Neural cell (in vitro differentiated cells): ENCODE measurements at regions not wholly inside any gene's neighbourhood (a gene's known extent, or its start where the extent isn't known, plus 50 kb on each side); places are given as distances from the start of the nearest gene placed in this dataset.

Experiments used
- H2AFZ ChIP-seq: fragments of 200-600, 300-800 bp; sonication (generic), shearing (Covaris generic); 2 replicates; pipeline ENCODE4 v1.6.0; 2014; ENCODE audit warnings: low read depth, mild to moderate bottlenecking, antibody characterized with exemption, low read length, moderate library complexity
- H3F3A ChIP-seq: fragments of 200-600 bp; shearing (Covaris generic); 2 replicates; pipeline ENCODE4 v1.6.1; 2016; ENCODE audit warnings: mild to moderate bottlenecking, moderate library complexity, mixed read lengths, antibody characterized with exemption, low read length; ENCODE audit not compliant: insufficient read depth, poor library complexity, severe bottlenecking
- H3K27ac ChIP-seq: fragments of 200-600, 300-800 bp; sonication (generic), shearing (Covaris generic); 2 replicates; pipeline ENCODE4 v1.5.1; 2014; ENCODE audit warnings: mild to moderate bottlenecking, low read length, moderate library complexity
- H3K27me3 ChIP-seq: fragments of 300-800, 200-600 bp; sonication (generic), shearing (Covaris generic); 2 replicates; pipeline ENCODE4 v1.6.0; 2014; ENCODE audit warnings: mild to moderate bottlenecking, low read depth, low read length, moderate library complexity; ENCODE audit not compliant: insufficient read depth
- H3K36me3 ChIP-seq: fragments of 300-800, 200-600 bp; sonication (generic), shearing (Covaris generic); 2 replicates; pipeline ENCODE4 v1.5.1; 2014; ENCODE audit warnings: mild to moderate bottlenecking, antibody characterized with exemption, low read length, moderate library complexity; ENCODE audit not compliant: insufficient read depth
- H3K4me2 ChIP-seq: fragments of 300-800, 200-600 bp; sonication (generic), shearing (Covaris generic); 2 replicates; pipeline ENCODE4 v1.6.0; 2014; ENCODE audit warnings: mild to moderate bottlenecking, low read length
- H3K4me3 ChIP-seq: fragments of 300-800, 200-600 bp; sonication (generic), shearing (Covaris generic); 2 replicates; pipeline ENCODE4 v1.5.1; 2014; ENCODE audit warnings: mild to moderate bottlenecking, low read length, moderate library complexity
- H3K79me2 ChIP-seq: fragments of 200-600 bp; shearing (Covaris generic); replicated peaks from 2 replicates; pipeline ENCODE4 v1.6.0; 2014; ENCODE audit warnings: mild to moderate bottlenecking, low read length, moderate library complexity; ENCODE audit not compliant: insufficient read depth
- H3K9ac ChIP-seq: fragments of 300-800, 200-600 bp; sonication (generic), shearing (Covaris generic); 2 replicates; pipeline ENCODE4 v1.6.1; 2016; ENCODE audit warnings: mild to moderate bottlenecking, low read length, mixed read lengths
- H3K9me2 ChIP-seq: fragments of 200-600 bp; shearing (Covaris generic); 2 replicates; pipeline ENCODE4 v1.6.1; 2016; ENCODE audit warnings: mild to moderate bottlenecking, low read length, mixed read lengths; ENCODE audit not compliant: insufficient read depth
- H3K9me3 ChIP-seq: fragments of 200-600, 300-800 bp; sonication (generic), shearing (Covaris generic); 2 replicates; pipeline ENCODE4 v1.6.1; 2016; ENCODE audit warnings: mild to moderate bottlenecking, mixed run types, low read length, moderate library complexity, mixed read lengths
- H4K20me1 ChIP-seq: fragments of 200-600 bp; shearing (Covaris generic); 2 replicates; pipeline ENCODE4 v1.6.1; 2016; ENCODE audit warnings: mild to moderate bottlenecking, mixed run types; ENCODE audit not compliant: insufficient read depth
- EP300 ChIP-seq: fragments of 450-650 bp; conservative IDR thresholded peaks from 2 replicates; pipeline ENCODE4 v1.6.1; 2014; ENCODE audit warnings: antibody characterized with exemption, mild to moderate bottlenecking, moderate library complexity; ENCODE audit not compliant: poor library complexity, severe bottlenecking
- EZH2 ChIP-seq: fragments of 200-600, 300-800 bp; shearing (Covaris generic), sonication (generic); IDR thresholded peaks from 2 replicates; pipeline ENCODE4 v1.6.1; 2014; ENCODE audit warnings: antibody characterized with exemption, low read length, borderline replicate concordance, mild to moderate bottlenecking; ENCODE audit not compliant: insufficient read depth, poor library complexity, severe bottlenecking
- MXI1 ChIP-seq: fragments of 450-650 bp; conservative IDR thresholded peaks from 2 replicates; pipeline ENCODE4 v1.6.1; 2014; ENCODE audit warnings: antibody characterized with exemption, mild to moderate bottlenecking; ENCODE audit not compliant: poor library complexity, severe bottlenecking
- POLR2AphosphoS5 ChIP-seq: IDR thresholded peaks from 2 replicates; pipeline ENCODE4 v1.6.1; 2012
- RAD21 ChIP-seq: fragments of 450-650 bp; conservative IDR thresholded peaks from 2 replicates; pipeline ENCODE4 v1.6.1; 2014; ENCODE audit warnings: antibody characterized with exemption, mild to moderate bottlenecking, moderate library complexity
- SMC3 ChIP-seq: fragments of 450-650 bp; conservative IDR thresholded peaks from 2 replicates; pipeline ENCODE4 v1.6.1; 2014; ENCODE audit warnings: antibody characterized with exemption, mild to moderate bottlenecking, moderate library complexity; ENCODE audit not compliant: poor library complexity
- TAF1 ChIP-seq: IDR thresholded peaks from 2 replicates; pipeline ENCODE4 v1.6.1; 2012; ENCODE audit warnings: low read depth
- TF ChIP-seq, protein P1 (sequence below): fragments of 450-650 bp; IDR thresholded peaks from 2 replicates; pipeline ENCODE4 v1.5.1; 2014; ENCODE audit warnings: antibody characterized with exemption, mild to moderate bottlenecking, moderate library complexity; ENCODE audit not compliant: poor library complexity, severe bottlenecking
- TF ChIP-seq, protein P2 (sequence below): IDR thresholded peaks from 2 replicates; pipeline ENCODE4 v1.6.1; 2012; ENCODE audit warnings: borderline replicate concordance

DNA sequence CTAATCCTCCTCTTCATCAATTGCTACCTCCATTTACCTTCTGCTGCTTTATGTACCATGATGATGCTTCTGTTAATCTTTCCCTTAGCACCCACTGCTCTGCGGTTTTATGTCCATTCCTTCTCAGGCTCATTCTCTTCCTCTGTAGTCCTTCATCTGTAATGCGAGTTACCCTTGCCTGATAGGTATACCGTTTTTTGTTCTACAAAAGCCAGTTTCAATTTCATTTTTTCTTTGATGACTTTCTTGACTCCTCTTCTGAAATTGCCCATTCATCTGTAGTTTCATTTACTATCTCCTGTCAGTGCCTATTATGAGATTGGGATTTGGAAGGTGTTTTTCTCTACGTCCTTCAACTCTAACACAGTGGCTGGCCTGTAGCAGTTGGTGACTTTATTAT, 445.9 kb upstream of the ZNF717 start:
- Histone ChIP-seq H2AFZ (no peak overlapping the region), H3F3A (no peaks in the 10 kb centered on the region), H3K36me3 (no peaks in the 10 kb centered on the region), H3K27ac (no peak overlapping the region), H3K27me3 (no peaks in the 10 kb centered on the region), H4K20me1 (no peaks in the 10 kb centered on the region), H3K9me3 (no peaks in the 10 kb centered on the region), H3K4me3 (no peak overlapping the region), H3K9me2 (no peaks in the 10 kb centered on the region), H3K9ac (no peak overlapping the region), H3K4me2 (no peak overlapping the region), H3K79me2 (no peaks in the 10 kb centered on the region)
- TF ChIP-seq SMC3 = no peak
- TF ChIP-seq RAD21 = no peak
- TF ChIP-seq, protein P1, sequence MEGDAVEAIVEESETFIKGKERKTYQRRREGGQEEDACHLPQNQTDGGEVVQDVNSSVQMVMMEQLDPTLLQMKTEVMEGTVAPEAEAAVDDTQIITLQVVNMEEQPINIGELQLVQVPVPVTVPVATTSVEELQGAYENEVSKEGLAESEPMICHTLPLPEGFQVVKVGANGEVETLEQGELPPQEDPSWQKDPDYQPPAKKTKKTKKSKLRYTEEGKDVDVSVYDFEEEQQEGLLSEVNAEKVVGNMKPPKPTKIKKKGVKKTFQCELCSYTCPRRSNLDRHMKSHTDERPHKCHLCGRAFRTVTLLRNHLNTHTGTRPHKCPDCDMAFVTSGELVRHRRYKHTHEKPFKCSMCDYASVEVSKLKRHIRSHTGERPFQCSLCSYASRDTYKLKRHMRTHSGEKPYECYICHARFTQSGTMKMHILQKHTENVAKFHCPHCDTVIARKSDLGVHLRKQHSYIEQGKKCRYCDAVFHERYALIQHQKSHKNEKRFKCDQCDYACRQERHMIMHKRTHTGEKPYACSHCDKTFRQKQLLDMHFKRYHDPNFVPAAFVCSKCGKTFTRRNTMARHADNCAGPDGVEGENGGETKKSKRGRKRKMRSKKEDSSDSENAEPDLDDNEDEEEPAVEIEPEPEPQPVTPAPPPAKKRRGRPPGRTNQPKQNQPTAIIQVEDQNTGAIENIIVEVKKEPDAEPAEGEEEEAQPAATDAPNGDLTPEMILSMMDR = no peak
- TF ChIP-seq, protein P2, sequence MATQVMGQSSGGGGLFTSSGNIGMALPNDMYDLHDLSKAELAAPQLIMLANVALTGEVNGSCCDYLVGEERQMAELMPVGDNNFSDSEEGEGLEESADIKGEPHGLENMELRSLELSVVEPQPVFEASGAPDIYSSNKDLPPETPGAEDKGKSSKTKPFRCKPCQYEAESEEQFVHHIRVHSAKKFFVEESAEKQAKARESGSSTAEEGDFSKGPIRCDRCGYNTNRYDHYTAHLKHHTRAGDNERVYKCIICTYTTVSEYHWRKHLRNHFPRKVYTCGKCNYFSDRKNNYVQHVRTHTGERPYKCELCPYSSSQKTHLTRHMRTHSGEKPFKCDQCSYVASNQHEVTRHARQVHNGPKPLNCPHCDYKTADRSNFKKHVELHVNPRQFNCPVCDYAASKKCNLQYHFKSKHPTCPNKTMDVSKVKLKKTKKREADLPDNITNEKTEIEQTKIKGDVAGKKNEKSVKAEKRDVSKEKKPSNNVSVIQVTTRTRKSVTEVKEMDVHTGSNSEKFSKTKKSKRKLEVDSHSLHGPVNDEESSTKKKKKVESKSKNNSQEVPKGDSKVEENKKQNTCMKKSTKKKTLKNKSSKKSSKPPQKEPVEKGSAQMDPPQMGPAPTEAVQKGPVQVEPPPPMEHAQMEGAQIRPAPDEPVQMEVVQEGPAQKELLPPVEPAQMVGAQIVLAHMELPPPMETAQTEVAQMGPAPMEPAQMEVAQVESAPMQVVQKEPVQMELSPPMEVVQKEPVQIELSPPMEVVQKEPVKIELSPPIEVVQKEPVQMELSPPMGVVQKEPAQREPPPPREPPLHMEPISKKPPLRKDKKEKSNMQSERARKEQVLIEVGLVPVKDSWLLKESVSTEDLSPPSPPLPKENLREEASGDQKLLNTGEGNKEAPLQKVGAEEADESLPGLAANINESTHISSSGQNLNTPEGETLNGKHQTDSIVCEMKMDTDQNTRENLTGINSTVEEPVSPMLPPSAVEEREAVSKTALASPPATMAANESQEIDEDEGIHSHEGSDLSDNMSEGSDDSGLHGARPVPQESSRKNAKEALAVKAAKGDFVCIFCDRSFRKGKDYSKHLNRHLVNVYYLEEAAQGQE = no peak
- TF ChIP-seq TAF1 = no peak
- no peak for TF ChIP-seq MXI1
- no peak for TF ChIP-seq EP300
- TF ChIP-seq EZH2 = no peak
- TF ChIP-seq POLR2AphosphoS5 = no peak

DNA sequence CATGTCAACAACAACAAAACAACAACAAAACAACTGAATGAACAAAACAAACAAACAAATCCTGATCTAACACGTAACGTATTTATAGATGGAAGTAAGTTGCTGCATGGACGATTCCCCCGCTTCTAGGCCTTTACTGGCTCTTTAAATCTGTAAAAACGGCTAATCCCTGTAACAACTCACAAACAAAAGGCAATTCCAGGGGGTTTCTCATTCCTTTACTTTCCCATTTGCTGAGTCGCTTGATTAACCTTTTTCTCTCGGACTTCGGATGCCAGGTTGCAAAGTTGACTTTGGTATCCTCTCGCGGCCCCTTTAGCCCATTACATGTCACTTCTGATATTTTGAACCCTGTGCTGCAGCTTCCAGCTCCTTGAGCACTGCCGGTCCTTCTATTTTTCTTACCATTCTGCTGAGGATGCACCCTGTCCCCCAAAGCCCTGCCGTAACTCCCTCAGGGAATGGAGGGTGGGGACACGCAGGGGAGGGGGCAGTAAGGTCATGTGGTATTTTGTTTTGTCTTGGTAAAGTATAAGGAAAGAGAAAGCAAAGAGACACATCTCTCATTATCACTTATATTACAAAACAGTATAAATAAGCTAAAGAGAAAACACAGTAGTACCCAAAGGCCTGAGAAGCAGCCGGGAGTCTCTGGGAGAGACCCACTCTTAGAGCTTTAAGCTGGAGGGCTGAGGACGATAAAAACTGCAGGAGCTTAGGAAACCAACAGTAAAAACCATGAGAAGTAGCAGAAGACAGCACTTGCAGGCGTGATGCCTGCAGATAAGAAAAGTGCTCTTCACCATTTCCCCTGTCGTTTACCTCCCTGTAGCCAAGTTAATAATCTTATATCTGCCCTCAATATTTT, 457.8 kb upstream of the ZNF717 start:
- Histone ChIP-seq H3K27ac (no peak overlapping the region), H3K4me3 (no peak overlapping the region), H4K20me1 (no peaks in the 10 kb centered on the region), H3F3A (no peaks in the 10 kb centered on the region), H3K9me3 (no peaks in the 10 kb centered on the region), H3K4me2 (no peak overlapping the region), H3K9ac (no peak overlapping the region), H3K27me3 (no peaks in the 10 kb centered on the region), H2AFZ (no peak overlapping the region), H3K36me3 (no peaks in the 10 kb centered on the region), H3K9me2 (no peaks in the 10 kb centered on the region), H3K79me2 (no peaks in the 10 kb centered on the region)
- TF ChIP-seq, protein P2 = no peak
- TF ChIP-seq SMC3 (no peak), RAD21 (no peak)
